Small intestine (tissue), 7 donors: ENCODE measurements at regions not wholly inside any gene's neighbourhood (a gene's known extent, or its start where the extent isn't known, plus 50 kb on each side); places are given as distances from the start of the nearest gene placed in this dataset.

ENCODE experiments used
- DNase-seq, 2 donors: peaks; one replicate each; pipeline versions ENCODE4 v3.0.0 to v3.0.0-alpha.2; 2013
- FAIRE-seq: peaks from 2 replicates; lab custom pipeline; 2012; peaks lifted over from hg19 to GRCh38; lab: Jason Lieb, UNC
- H3K27ac ChIP-seq, 3 donors: one replicate each; pipeline ENCODE4 v1.5.1; 2013; ENCODE audit warnings: low read length in 2 of 3, mild to moderate bottlenecking in 2 of 3, control low read depth in 1 of 3, inconsistent platforms in 1 of 3, low read depth in 1 of 3, moderate library complexity in 1 of 3
- H3K27me3 ChIP-seq, 3 donors: one replicate each; pipeline ENCODE4 v1.6.1; 2013; ENCODE audit warnings: low read length in 3 of 3, inconsistent platforms in 1 of 3; ENCODE audit not compliant: control insufficient read depth in 3 of 3, insufficient read depth in 3 of 3
- H3K36me3 ChIP-seq, 3 donors: one replicate each; pipeline ENCODE4 v1.6.1; 2013; ENCODE audit warnings: low read length in 3 of 3, inconsistent platforms in 1 of 3, low read depth in 1 of 3, mild to moderate bottlenecking in 1 of 3, moderate library complexity in 1 of 3; ENCODE audit not compliant: control insufficient read depth in 3 of 3, insufficient read depth in 2 of 3
- H3K4me1 ChIP-seq, 3 donors: one replicate each; pipeline ENCODE4 v1.6.1; 2013; ENCODE audit warnings: low read length in 2 of 3, inconsistent platforms in 1 of 3, low read depth in 1 of 3, mild to moderate bottlenecking in 1 of 3, moderate library complexity in 1 of 3; ENCODE audit not compliant: control insufficient read depth in 3 of 3, insufficient read depth in 2 of 3
- H3K4me3 ChIP-seq, 3 donors: one replicate each; pipeline ENCODE4 v1.5.1; 2013; ENCODE audit warnings: low read length in 3 of 3, control low read depth in 1 of 3, inconsistent platforms in 1 of 3, low read depth in 1 of 3, mild to moderate bottlenecking in 1 of 3, moderate library complexity in 1 of 3
- H3K9me3 ChIP-seq, 2 donors: one replicate each; pipeline ENCODE4 v1.6.1; 2013; ENCODE audit warnings: low read depth in 1 of 2, low read length in 1 of 2; ENCODE audit not compliant: control insufficient read depth in 2 of 2, insufficient read depth in 1 of 2
- WGBS, 3 donors: extraction: QIAGEN DNeasy Blood & Tissue Kit; methylation state at CpG; one replicate each; pipeline ENCODE4 v1.1.7; 2013; 5-methylcytosine and 5-hydroxymethylcytosine counted together
- donor health status: healthy with polysubstance abuse.
- donor health status: control.
- donor health status: control.
- donor health status: Bipolar disorder and iron deficiency.
- donor health status: healthy.

DNA sequence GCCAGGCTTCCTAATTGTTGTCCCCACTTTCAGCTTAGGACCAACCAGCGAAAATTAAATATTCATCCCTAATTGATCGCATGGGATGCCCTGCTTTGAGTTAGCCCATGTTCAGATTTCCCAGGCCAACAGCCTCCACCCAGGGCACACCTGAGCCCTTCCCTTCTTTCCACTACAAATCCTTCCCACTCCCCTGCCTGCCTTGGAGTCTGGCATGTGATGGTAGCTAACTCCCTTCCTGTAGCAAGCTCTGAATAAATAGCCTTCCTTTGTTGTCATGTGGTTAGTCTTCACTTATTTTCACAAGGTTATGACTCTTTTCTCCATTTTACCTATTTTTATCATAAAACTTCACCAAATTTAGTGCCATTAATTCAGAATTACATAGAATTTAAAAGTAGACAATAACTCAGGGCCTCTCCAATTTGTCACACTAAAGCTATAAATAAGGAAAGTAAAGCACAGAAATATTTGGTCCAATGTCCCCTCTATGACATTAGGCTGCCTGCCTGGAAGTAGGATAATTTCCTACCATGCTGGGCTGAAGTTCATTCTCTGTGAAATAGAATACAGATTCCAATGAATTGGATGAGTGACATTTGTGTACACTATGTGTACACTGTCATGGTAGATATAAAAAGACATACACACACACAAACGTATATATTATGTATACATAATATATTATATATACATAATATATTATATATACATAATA, 166.4 kb upstream of the CPEB2 start:
- H3K4me3 ChIP-seq: no peak overlapping the region
- H3K4me1 ChIP-seq: no peaks in the 10 kb centered on the region
- FAIRE-seq (no peak), DNase-seq (no peak)
- no peaks in the 10 kb centered on the region for H3K9me3 ChIP-seq
- H3K27me3 ChIP-seq: no peaks in the 10 kb centered on the region
- H3K36me3 ChIP-seq: no peaks in the 10 kb centered on the region
- peak overlapping the region in 1 of 3 donors; percentile 49 for H3K27ac ChIP-seq
- WGBS, 3 donors: 88 to 92% (median 88%) methylated on average over 3 of the region's 3 CpGs

DNA sequence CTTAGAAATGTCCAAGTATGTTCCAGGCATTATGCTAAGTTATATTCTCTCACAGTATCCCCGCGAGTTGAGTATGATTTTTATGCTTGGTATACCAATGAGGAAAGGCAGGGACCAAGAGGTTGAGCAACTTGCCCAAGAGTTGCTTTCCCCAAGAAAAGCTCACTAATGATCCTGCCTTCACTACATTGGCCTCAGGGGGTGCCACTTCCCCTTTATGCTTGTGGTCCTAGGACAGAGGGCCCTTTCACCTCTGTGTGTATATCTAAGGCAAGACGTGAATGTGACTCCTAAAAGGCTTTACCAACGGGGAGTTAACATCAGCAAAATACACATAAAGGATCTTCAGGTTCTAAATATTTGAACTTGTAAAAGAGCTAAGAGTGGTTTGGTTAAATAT, 164.4 kb upstream of the CPEB2 start:
- no peak for DNase-seq
- Histone ChIP-seq H3K27me3 (no peaks in the 10 kb centered on the region), H3K27ac (no peak overlapping the region), H3K9me3 (no peaks in the 10 kb centered on the region), H3K4me3 (no peak overlapping the region), H3K36me3 (no peaks in the 10 kb centered on the region), H3K4me1 (no peaks in the 10 kb centered on the region)
- FAIRE-seq: no peak
- 81 to 82% (median 82%) methylated on average over 4 of the region's 4 CpGs for WGBS, 3 donors

DNA sequence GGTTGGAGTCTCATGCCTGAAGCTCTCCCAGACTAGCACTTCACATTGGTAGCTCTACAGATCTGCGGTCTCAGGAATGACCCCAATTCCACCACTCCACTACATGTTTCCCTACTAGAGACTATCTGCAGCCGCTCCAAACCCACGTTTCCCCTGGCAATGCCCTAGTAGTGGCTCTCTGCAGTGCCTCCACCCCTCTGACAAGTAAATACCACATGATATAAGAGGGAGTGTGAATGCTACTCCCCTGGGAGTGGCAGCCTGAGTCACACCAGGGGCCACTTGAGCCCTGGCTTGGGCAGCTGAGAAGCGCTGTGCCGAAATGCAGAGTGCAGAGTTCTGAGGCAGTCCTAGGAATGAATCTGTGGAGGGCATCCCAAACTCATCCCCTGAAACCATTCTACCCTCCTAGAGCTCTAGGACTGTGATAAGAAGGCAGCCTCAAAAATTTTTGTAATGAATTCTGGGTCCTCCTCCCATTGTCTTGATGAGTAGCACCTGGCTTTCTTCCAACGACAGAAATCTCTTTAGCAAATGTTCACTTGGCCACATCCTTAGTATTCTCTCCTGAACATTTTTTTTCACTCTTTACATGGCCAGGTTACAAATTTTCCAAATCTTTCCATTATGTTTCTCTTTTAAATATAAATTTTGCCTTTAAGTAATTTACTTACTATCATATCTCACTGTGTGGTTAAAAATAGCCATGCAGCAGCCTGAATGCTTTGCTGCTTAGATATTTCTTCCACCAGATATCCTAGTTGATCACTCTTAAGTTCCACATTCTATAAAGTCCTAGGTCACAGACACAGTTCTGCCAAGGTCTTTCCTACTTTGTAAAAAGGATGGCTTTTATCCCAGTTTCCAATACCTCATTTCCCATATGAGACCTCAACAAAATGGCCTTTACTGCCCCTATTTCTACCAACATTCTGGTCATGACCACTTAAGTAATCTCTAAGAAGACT, 160.2 kb upstream of the CPEB2 start:
- DNase-seq (no peak), FAIRE-seq (no peak)

DNA sequence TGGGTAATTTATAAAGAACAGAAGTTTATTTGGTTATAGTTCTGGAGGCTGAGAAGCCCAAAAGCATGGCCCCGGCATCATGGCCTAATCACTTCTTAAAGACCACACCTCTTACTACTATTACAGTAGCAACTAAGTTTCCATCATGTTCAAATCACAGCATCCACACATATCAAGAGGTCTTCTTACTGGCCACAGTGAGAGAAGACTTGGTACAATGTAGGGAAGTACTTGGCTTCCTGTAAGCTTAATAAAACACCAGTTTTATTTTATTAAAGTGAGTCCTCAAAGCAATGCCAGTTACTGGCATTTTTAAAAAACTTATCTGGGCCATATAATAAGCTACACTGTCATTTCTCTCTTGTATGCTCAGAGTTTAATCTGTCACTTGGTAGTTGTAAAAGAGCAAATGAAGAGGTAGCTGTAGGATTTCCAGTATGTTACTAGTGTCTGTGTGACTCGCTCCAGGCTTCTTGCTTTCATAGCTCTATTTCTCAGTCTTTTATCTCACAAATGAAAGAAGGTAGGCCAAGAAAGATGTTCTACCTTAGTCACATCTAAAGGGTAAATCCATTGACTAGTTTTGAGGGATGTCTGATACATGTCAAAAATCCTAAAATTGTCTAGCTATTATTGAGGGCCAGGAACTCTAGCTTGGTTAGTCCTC, 159.2 kb upstream of the CPEB2 start:
- no peak for DNase-seq
- Histone ChIP-seq H3K9me3 (no peaks in the 10 kb centered on the region), H3K4me1 (no peaks in the 10 kb centered on the region), H3K27ac (no peak overlapping the region), H3K27me3 (no peaks in the 10 kb centered on the region), H3K4me3 (no peak overlapping the region), H3K36me3 (no peaks in the 10 kb centered on the region)
- no peak for FAIRE-seq
- 87 to 93% (median 89%) methylated on average over 2 of the region's 2 CpGs for WGBS, 3 donors

More for the DNA sequence above, 160.2 kb upstream of the CPEB2 start:
- 73 to 78% (median 77%) methylated on average over 6 of the region's 6 CpGs for WGBS, 3 donors
- no peaks in the 10 kb centered on the region for H3K4me1 ChIP-seq
- H3K4me3 ChIP-seq: no peak overlapping the region
- no peak overlapping the region for H3K27ac ChIP-seq
- H3K27me3 ChIP-seq: no peaks in the 10 kb centered on the region
- no peaks in the 10 kb centered on the region for H3K36me3 ChIP-seq
- H3K9me3 ChIP-seq: no peaks in the 10 kb centered on the region

DNA sequence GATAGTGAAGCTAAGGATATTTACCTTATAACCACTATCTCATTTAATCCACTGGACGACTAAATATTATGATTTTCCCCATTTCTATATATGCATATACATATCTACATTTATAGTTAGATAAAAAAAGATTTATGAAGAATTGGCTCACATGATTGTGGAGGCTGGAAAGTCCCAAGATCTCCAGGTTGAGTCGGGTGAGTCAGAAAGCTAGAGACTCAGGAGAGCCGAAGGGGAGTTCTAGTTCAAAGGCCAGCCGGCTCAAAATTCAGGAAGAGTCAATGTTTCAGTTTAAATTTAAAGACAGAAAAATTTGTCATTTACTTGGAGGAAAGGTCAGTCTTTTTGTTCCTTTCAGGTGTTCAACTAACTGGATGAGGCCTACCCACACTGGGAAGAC, 158.2 kb upstream of the CPEB2 start:
- Histone ChIP-seq H3K4me1 (no peaks in the 10 kb centered on the region), H3K36me3 (no peaks in the 10 kb centered on the region), H3K27ac (no peak overlapping the region), H3K27me3 (no peaks in the 10 kb centered on the region), H3K4me3 (no peak overlapping the region), H3K9me3 (no peaks in the 10 kb centered on the region)
- DNase-seq: no peak
- no peak for FAIRE-seq
- WGBS, 3 donors: 63 to 85% (median 70%) methylated on average over 4 of the region's 4 CpGs

DNA sequence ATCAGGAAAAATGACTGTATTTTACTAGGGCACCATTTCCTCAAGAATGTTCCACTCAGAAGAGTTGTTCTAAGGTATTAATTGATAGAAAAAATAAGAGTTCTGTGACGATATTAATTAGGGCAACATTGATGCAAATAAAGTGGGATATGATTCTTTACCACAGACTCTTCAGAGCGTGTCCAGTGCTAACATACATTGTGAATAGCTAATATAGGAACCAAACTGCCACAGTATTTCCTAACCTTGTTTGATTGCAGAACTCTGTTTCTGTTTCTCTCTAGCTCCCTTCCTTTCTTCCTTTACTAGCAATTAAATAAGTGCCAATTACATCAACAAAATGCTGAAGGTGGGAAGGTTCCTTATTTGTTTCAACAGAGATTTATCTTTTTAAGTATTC, 154.1 kb upstream of the CPEB2 start:
- H3K4me1 ChIP-seq: no peaks in the 10 kb centered on the region
- H3K4me3 ChIP-seq: no peak overlapping the region
- WGBS, 3 donors: 57 to 86% (median 73%) methylated on average over 2 of the region's 2 CpGs
- H3K27ac ChIP-seq: no peak overlapping the region
- no peaks in the 10 kb centered on the region for H3K36me3 ChIP-seq
- FAIRE-seq (no peak), DNase-seq (no peak)
- no peaks in the 10 kb centered on the region for H3K27me3 ChIP-seq
- no peaks in the 10 kb centered on the region for H3K9me3 ChIP-seq

DNA sequence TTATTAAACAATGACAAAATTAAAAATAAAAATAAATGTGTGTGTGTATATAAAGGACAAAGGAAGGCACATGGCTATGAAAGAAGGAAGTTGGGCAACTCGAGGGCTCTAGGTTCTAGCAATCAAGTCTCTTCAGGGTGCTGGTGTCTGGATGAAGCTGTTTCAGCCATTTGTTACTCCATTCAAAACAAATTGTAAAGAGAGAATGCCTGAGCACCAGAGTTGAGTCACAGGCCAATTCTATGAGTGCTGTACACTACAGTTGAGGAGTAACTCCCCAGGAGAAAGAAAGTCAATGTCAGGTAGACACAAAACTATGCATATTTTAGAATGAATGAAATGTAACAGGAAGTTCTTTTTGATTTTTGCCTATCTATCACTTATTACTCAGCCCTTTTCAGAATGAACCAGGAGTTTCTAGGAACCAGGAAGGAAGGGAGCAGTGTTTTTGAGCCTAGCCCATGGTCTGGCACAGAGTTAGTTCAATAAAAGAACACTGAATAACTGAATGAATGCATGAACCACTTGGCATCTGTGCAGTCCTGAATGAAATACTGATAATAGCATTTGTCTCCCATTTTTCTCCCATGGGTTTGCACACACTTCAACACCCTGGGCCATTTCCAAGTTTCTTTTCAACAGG, 151.7 kb upstream of the CPEB2 start:
- DNase-seq (no peak), FAIRE-seq (no peak)
- no peaks in the 10 kb centered on the region for H3K9me3 ChIP-seq
- H3K27ac ChIP-seq: no peak overlapping the region
- no peaks in the 10 kb centered on the region for H3K27me3 ChIP-seq
- H3K4me1 ChIP-seq: no peaks in the 10 kb centered on the region
- H3K4me3 ChIP-seq: no peak overlapping the region
- 36 to 59% (median 39%) methylated on average over 1 of the region's 1 CpG for WGBS, 3 donors
- no peaks in the 10 kb centered on the region for H3K36me3 ChIP-seq
